GM12878 (cell line): ENCODE measurements at regions not wholly inside any gene's neighbourhood (a gene's known extent, or its start where the extent isn't known, plus 50 kb on each side); places are given as distances from the start of the nearest gene placed in this dataset.

ENCODE experiments used
- ATAC-seq: fragments of 200-7000 bp; cut with Tn5 transposase; 3 replicates; pipeline ENCODE4 v1.9.1; 2020; ENCODE audit warnings: mild to moderate bottlenecking, moderate library complexity
- BruUV-seq: library from RNA; stranded (reverse); fragments of 400-500 nt; replicated peaks from 2 replicates; lab custom pipeline; 2021; lab: Mats Ljungman, UMichigan
- CTCF ChIA-PET: fragments of 300-600 bp; sonication (Branson Sonifier 250); formaldehyde crosslinking; extraction: SDS; loops from one replicate; lab custom pipeline; 2021; ENCODE audit warnings: inconsistent platforms; lab: Yijun Ruan, JAX
- POLR2A ChIA-PET: fragments of 350-600 bp; formaldehyde crosslinking; extraction: SDS; loops from one replicate; lab custom pipeline; 2021; ENCODE audit warnings: inconsistent platforms; lab: Charles Lee
- RAD21 ChIA-PET: fragments of 300-600 bp; sonication (Branson Sonifier 250); formaldehyde crosslinking; loops from one replicate; lab custom pipeline; 2023; ENCODE audit warnings: antibody characterized with exemption; ENCODE audit not compliant: unreplicated experiment; lab: Charles Lee
- SMC1A ChIA-PET: fragments of 300-600 bp; sonication (Branson Sonifier 250); formaldehyde crosslinking; loops from one replicate; lab custom pipeline; 2023; ENCODE audit not compliant: unreplicated experiment, uncharacterized antibody; lab: Charles Lee
- DNase-seq: peaks from one replicate; pipeline ENCODE4 v3.0.0-alpha.2; 2011; ENCODE audit warnings: low read depth, low spot score
- FAIRE-seq: peaks from 3 replicates; lab custom pipeline; 2011; peaks lifted over from hg19 to GRCh38; lab: Jason Lieb, UNC
- H2AFZ ChIP-seq: 2 replicates; pipeline ENCODE4 v1.6.0; 2011; ENCODE audit warnings: low read depth, low read length, control low read depth; ENCODE audit not compliant: control insufficient read depth
- H3K27ac ChIP-seq: 2 replicates; pipeline ENCODE4 v1.5.1; 2011; ENCODE audit warnings: control low read depth; ENCODE audit not compliant: control insufficient read depth, insufficient read depth
- H3K27me3 ChIP-seq, 2 experiments: replicated peaks in 1 of 2; 2 replicates each; pipeline versions ENCODE4 v1.6.0 to v1.6.1; 2011; ENCODE audit warnings: low read length in 1 of 2; ENCODE audit not compliant: control insufficient read depth in 2 of 2, insufficient read depth in 2 of 2
- H3K36me3 ChIP-seq, 2 experiments: 2 replicates each; pipeline ENCODE4 v1.5.1; 2011; ENCODE audit warnings: low read length in 1 of 2; ENCODE audit not compliant: control insufficient read depth in 2 of 2, insufficient read depth in 2 of 2
- H3K4me1 ChIP-seq: 2 replicates; pipeline ENCODE4 v1.6.1; 2011; ENCODE audit warnings: mild to moderate bottlenecking, low read length, moderate library complexity, mixed read lengths; ENCODE audit not compliant: control insufficient read depth, insufficient read depth
- H3K4me2 ChIP-seq: 2 replicates; pipeline ENCODE4 v1.6.0; 2011; ENCODE audit warnings: control low read depth; ENCODE audit not compliant: control insufficient read depth, insufficient read depth
- H3K4me3 ChIP-seq: fragments of 200-600 bp; sonication (generic); 2 replicates; pipeline ENCODE4 v1.5.1; 2016
- H3K79me2 ChIP-seq: 2 replicates; pipeline ENCODE4 v1.6.0; 2011; ENCODE audit warnings: low read length; ENCODE audit not compliant: control insufficient read depth, insufficient read depth
- H3K9ac ChIP-seq: 2 replicates; pipeline ENCODE4 v1.8.0; 2011; ENCODE audit warnings: low read length, control low read depth, mixed read lengths; ENCODE audit not compliant: control insufficient read depth, insufficient read depth
- H3K9me3 ChIP-seq: replicated peaks from 3 replicates; pipeline ENCODE4 v1.5.1; 2011; ENCODE audit warnings: mild to moderate bottlenecking, low read length; ENCODE audit not compliant: control insufficient read depth, insufficient read depth
- H4K20me1 ChIP-seq: 2 replicates; pipeline ENCODE4 v1.6.0; 2011; ENCODE audit not compliant: control insufficient read depth, insufficient read depth
- MEF2A ChIP-seq: IDR thresholded peaks from 2 replicates; pipeline ENCODE4 v1.6.1; 2011; ENCODE audit warnings: low read depth, mild to moderate bottlenecking, low read length, moderate library complexity; ENCODE audit not compliant: insufficient read depth
- NFXL1 ChIP-seq: fragments of 450-650 bp; IDR thresholded peaks from 2 replicates; pipeline ENCODE4 v1.6.1; 2017; ENCODE audit warnings: antibody characterized with exemption, mild to moderate bottlenecking, borderline replicate concordance
- NKRF ChIP-seq: fragments of 450-650 bp; conservative IDR thresholded peaks from 2 replicates; pipeline ENCODE4 v1.6.1; 2017; ENCODE audit warnings: mild to moderate bottlenecking, moderate library complexity
- SMAD5 ChIP-seq: IDR thresholded peaks from 2 replicates; pipeline ENCODE4 v1.6.1; 2016; ENCODE audit warnings: antibody characterized with exemption, low read depth
- SPI1 ChIP-seq: IDR thresholded peaks from 2 replicates; pipeline ENCODE4 v1.6.1; 2011; ENCODE audit warnings: low read depth, mild to moderate bottlenecking, low read length, moderate library complexity, borderline replicate concordance; ENCODE audit not compliant: insufficient read depth
- TAF1 ChIP-seq: IDR thresholded peaks from 2 replicates; pipeline ENCODE4 v1.6.1; 2011; ENCODE audit warnings: mild to moderate bottlenecking, low read depth, low read length, borderline replicate concordance
- TBL1XR1 ChIP-seq: IDR thresholded peaks from 2 replicates; pipeline ENCODE4 v1.6.1; 2012; ENCODE audit warnings: low read depth, low read length, improper control_type of control experiment
- ZBED1 ChIP-seq: IDR thresholded peaks from 2 replicates; pipeline ENCODE4 v1.6.1; 2016; ENCODE audit warnings: borderline replicate concordance
- WGBS: methylation state at CpG from one replicate; pipeline ENCODE4 v1.1.6; 2016; ENCODE audit warnings: low lambda C conversion rate; ENCODE audit not compliant: insufficient replicate concordance, insufficient coverage; ENCODE audit errors: missing lambda C conversion rate; 5-methylcytosine and 5-hydroxymethylcytosine counted together
- in situ Hi-C: fragments of 300-500 bp; cut with MboI; formaldehyde crosslinking; loops from 9 replicates; pipeline ENCODE4 v1.14.3; 2018; ENCODE audit warnings: mixed read lengths
- intact Hi-C: fragments of 100-400 bp; cut with micrococcal nuclease; formaldehyde crosslinking; loops from one replicate; pipeline ENCODE4 v1.14.2; 2022; ENCODE audit not compliant: unreplicated experiment

GRCh38 chr7:116083796-116084195 lies 53.2 kb upstream of the TFEC start:
- ChIA-PET RAD21 (no interaction called here), CTCF (interaction anchor here (0.6 kb wide), 1 partner anchor 1453 kb away, joined by 3 read pairs; no protein-coding TSS in a partner anchor)
- H3K4me2 ChIP-seq: no peak overlapping the region
- H3K9me3 ChIP-seq: no peaks in the 10 kb centered on the region
- BruUV-seq: no TSS peak
- no peaks in the 10 kb centered on the region for H3K79me2 ChIP-seq
- H4K20me1 ChIP-seq: no peaks in the 10 kb centered on the region
- intact Hi-C loops: no loop called here
- H3K27me3 ChIP-seq: no peaks in the 10 kb centered on the region
- H2AFZ ChIP-seq: no peak overlapping the region
- no peak overlapping the region for H3K4me3 ChIP-seq
- no peaks in the 10 kb centered on the region for H3K4me1 ChIP-seq
- no peaks in the 10 kb centered on the region for H3K36me3 ChIP-seq
- TF ChIP-seq SPI1: no peak
- TF ChIP-seq MEF2A: no peak
- TF ChIP-seq TBL1XR1: no peak
- no peak for TF ChIP-seq TAF1
- no peak for TF ChIP-seq SMAD5
- no peak for TF ChIP-seq ZBED1
- no peak for TF ChIP-seq NKRF
- TF ChIP-seq NFXL1: no peak
- TF ChIP-seq, all 136 proteins: peak for 0
- DNase-seq: no peak
- 13% methylated on average over 2 of the region's 2 CpGs for WGBS
- no peak overlapping the region for H3K9ac ChIP-seq
- ChIA-PET POLR2A (no interaction called here), SMC1A (interaction anchor here (1.2 kb wide), 1 partner anchor 82 kb away, joined by 3 read pairs; no protein-coding TSS in a partner anchor)
- no peak for FAIRE-seq
- H3K27ac ChIP-seq: no peak overlapping the region
- ATAC-seq: no peak
- in situ Hi-C loops: no loop called here
